Breast epithelium (tissue), 3 donors: ENCODE measurements at regions not wholly inside any gene's neighbourhood (a gene's known extent, or its start where the extent isn't known, plus 50 kb on each side); places are given as distances from the start of the nearest gene placed in this dataset.

Experiments used
- CTCF ChIP-seq, 3 donors: fragments of 450-650 bp; IDR thresholded peaks; one replicate each; pipeline ENCODE4 v1.5.1; 2016 to 2017; ENCODE audit warnings: antibody characterized with exemption in 3 of 3, mild to moderate bottlenecking in 3 of 3, moderate library complexity in 3 of 3
- POLR2A ChIP-seq: fragments of 450-650 bp; IDR thresholded peaks from one replicate; pipeline ENCODE4 v1.6.1; 2016; ENCODE audit warnings: antibody characterized with exemption, mild to moderate bottlenecking, moderate library complexity
- POLR2AphosphoS5 ChIP-seq, 3 donors: sonication (generic); formaldehyde crosslinking; IDR thresholded peaks; one replicate each; pipeline ENCODE4 v1.6.1; 2017; ENCODE audit warnings: antibody characterized with exemption in 3 of 3

GRCh38 chr2:226020176-226020575 is 620.7 kb downstream of the NYAP2 start:
- no peak for TF ChIP-seq POLR2A
- no peak for TF ChIP-seq CTCF (IDR thresholded peaks at IDR 0.05)
- no peak for TF ChIP-seq POLR2AphosphoS5 (IDR thresholded peaks at IDR 0.05)
